Stomach (tissue), 4 donors: ENCODE measurements at regions not wholly inside any gene's neighbourhood (a gene's known extent, or its start where the extent isn't known, plus 50 kb on each side); places are given as distances from the start of the nearest gene placed in this dataset.

ENCODE experiments used
- CTCF ChIP-seq, 7 experiments: fragments of 450-650 bp in 4 of 7; fragments of 200-600 bp in 3 of 7; sonication (generic) in 3 of 7; IDR thresholded peaks; one replicate each; pipeline ENCODE4 v1.5.1; 2016 to 2019; ENCODE audit warnings: antibody characterized with exemption in 7 of 7, control low read depth in 2 of 7, mild to moderate bottlenecking in 1 of 7
- POLR2A ChIP-seq, 4 donors: fragments of 450-650 bp; IDR thresholded peaks; one replicate each; pipeline ENCODE4 v1.6.1; 2016; ENCODE audit warnings: antibody characterized with exemption in 4 of 4, control low read depth in 2 of 4, mild to moderate bottlenecking in 1 of 4, moderate library complexity in 1 of 4

DNA sequence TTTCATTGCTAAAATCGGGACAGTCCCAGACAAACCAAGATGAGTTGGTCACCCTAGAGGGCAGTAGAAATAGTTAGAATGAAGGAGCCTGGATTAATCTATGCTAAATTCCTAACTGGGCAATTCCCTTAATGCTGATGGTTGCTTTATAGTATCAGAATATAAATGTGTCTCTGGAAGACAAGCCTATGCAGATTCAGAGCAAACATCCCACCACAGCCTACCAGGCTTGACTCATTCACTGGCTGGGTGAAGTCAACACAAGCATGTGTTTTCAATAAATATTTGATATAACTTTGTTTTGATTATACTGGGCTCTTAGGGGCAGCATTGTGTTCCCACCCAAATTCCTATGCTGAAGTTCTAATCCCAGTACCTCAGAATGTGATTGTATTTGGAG, 79.3 kb downstream of the RMI1 start:
- no peak for TF ChIP-seq CTCF (IDR thresholded peaks at IDR 0.05)
- TF ChIP-seq POLR2A (IDR thresholded peaks at IDR 0.05): no peak
